Activated CD8-positive, alpha-beta memory T cell treated with anti-CD3 and anti-CD28 coated beads, Interleukin-2, amount 50 U/mL, for 1 hour (primary cell): ENCODE measurements at regions not wholly inside any gene's neighbourhood (a gene's known extent, or its start where the extent isn't known, plus 50 kb on each side); places are given as distances from the start of the nearest gene placed in this dataset.
"Not testable (repeated sequence)": the region's sequence is repeated elsewhere in the genome, so short reads cannot be mapped to it uniquely, and the experiment has no call there.

Experiments used
- DNase-seq: peaks from one replicate; pipeline ENCODE4 v3.0.0-alpha.2; 2020; ENCODE audit errors: extremely low read depth

DNA sequence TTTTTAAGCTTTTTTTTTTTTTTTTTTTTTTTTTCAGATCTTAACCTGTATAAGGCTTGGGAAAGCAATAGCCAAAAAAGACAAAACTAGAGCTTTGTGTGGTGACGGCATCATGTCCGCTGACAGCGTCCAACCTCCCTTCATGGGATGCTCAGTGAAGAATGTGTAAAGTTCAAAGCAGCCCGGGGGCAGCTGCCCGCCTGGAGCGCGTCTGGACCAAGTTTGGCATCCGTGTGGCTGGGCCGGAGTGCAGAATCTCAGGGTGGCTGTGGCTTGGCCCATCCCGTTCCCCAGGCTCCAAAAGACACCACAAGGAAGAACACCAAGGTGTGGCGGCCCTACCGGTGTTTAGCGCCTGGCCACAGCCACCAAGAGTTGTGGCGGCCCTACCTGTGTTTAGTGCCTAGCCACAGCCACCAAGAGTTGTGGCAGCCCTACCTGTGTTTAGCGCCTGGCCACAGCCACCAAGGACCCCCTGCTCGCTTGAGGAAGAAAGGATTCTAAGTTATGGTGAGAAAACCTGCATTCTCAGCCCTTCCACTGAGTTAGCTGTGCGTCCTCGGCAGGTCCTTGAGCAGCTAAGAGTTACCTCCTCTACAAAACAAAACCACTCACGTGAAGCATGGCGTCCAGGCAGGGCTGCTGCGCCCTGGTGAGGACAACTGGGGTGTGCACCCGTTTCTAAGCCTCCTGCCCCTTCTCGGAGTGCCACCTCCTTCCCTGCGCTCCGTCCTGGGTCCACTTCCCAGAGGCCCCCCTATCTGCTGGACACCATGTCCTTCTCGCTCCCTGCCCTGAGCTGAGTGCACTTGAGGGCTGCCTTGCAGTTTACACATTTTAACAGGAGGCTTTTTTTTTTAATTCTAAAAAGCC is 103.6 kb upstream of the SALL3 start:
- DNase-seq, result no peak

DNA sequence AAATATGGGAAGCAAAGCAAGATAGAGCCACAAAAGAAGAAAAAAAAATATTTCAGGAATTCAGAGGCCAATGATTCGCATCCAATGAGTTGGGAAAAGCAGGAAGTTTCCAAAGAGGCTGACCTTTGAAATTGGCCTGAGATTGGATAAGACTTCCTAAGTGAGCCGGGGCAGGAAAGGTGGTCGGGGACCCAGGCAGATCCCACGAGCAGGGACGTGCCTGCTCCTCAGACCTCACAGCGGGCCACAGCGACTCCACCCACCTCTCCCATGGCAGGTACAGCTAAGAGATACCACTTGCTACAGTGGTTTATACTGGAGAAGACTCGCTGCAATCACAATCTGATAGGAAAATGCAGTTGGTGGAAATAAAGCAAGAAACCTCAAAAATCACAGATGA is 102.8 kb upstream of the SALL3 start:
- DNase-seq, result no peak

DNA sequence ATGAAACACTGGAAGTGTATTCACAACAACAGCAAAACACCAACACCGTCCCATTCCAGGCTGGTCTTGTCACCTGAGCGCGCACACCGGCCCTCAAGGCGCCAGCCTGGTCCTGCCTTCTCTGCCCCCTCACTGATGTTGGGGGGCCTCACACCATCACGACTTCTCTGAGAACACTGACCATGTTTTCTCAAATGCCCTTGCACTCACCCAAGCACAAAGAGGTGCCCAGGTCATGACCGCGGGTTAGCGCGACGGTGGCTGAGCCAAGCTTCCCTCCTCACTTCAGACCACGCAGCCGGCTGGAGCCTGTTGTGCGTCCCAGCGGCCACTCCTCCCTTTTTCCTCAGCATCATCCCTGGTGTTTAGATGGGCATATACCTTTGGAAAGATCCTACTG is 101.3 kb upstream of the SALL3 start:
- no peak for DNase-seq

DNA sequence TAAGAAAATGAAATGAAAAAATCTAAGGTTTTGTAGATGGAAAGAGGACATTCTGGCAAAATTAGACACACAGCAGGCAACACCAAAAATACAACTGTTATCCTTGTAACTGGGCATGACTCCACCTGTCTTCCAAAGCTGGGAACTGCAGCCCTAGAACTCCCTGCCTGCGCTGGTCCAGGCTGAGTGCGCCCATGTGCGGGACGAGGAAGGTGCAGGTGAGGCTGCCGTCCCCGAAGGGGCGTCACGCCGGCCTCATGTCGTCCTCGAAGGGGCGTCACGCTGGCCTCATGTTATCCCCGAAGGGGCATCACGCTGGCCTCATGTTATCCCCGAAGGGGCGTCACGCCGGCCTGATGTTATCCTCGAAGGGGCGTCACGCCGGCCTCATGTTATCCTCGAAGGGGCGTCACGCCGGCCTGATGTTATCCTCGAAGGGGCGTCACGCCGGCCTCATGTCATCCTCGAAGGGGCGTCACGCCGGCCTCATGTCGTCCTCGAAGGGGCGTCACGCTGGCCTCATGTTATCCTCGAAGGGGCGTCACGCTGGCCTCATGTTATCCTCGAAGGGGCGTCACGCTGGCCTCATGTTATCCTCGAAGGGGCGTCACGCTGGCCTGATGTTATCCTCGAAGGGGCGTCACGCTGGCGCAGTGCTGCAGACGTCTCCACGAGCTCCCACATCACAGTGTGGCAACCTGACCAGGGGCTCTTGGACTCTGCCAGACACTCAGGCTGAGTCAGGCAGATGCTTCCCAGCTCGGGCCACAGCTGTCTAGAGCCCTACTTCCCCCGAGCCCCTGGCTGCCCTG is 100.3 kb upstream of the SALL3 start:
- DNase-seq, result not testable (repeated sequence)

DNA sequence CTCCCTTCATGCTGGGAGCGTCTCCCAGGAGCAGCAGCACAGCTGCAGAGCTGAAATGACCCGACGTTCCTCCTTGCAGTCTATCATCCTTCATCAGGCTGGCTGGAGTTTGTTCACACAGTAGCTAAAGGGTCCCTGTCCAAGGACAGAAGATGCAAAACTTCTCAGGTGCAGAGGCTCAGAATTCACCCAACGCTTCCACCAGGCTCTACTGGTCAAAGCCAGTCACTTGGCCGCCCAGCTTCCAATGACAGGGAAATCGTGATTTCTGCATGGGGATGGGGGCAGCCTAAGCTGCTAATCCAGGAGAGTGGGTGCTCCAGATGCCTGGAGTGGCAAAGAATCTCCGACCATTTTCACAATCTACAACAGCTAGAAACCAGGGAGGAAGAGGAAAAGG is 97.0 kb upstream of the SALL3 start:
- no peak for DNase-seq

DNA sequence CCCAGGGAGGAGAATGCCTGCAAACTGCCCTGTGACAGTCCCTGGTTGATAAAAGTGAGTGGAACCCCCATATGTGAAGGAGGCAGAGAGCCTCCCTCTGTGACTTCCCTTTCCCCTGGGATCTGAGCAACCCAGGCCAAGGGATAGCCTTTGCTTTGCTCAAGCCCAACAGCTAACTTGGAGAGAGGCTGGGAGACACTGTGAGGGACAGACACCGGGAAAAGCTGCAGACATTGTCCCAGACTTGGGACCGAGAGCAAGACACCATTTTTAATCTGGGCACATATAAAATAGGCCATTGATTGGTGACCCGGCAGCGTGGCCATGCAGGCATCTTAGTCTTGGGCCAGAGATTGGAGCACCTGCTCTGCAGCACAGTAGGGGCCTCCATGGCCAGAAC is 96.1 kb upstream of the SALL3 start:
- DNase-seq, result no peak

DNA sequence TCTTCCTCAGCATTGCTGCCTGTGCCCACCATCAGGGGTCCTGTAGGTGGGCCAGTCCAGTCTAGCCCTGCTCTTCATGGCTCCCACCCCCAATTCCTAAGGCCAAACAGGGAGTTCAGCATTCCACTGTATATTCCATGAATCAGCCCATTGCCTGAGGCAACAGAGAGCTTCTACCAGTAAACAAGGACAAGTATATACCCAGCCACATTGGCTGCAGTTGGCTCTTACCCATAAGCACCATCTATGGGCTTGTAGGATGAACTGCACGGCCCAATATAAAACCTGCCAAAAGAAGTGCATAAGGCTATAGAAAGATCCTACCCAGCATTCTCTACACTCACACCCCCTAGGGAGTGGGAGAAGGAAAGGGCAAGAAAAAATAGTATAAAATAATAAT is 95.1 kb upstream of the SALL3 start:
- no peak for DNase-seq

DNA sequence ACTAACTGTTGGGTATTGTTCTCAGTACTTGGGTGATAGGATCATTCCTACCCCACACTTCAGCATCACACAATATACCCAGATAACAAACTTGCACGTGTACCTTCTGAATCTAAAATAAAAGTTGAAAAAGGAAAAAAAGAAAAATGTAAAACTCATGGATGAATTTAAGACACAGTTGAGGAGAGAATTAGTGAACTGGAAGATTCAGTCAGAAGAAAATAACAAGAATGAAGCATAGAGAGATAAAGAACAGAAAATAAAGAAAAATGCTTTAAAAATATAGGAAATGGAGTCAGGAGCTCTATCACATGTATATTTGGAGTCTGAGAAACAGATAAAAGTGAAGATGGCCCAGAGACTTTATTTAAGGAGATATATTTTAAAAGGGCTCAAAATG is 90.4 kb upstream of the SALL3 start:
- DNase-seq, result no peak

DNA sequence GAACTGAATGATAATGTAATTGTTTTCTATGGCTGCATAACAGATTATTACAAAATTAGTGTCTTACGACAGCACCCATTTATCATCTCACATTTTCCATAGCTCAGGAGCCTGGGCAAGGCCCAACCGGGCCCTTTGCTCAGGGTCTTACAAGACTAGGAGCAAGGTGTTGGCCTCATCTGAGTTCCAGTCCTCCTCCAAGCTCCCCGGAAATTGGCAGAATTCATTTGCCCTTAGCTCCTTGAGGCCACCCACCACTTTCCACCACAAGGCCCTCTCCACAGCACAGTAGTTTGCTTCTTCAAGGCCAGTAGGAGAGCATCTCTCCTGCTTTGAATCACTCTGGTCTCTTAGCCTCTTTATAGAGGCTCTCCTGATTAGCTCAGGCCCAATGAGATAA is 89.2 kb upstream of the SALL3 start:
- no peak for DNase-seq

DNA sequence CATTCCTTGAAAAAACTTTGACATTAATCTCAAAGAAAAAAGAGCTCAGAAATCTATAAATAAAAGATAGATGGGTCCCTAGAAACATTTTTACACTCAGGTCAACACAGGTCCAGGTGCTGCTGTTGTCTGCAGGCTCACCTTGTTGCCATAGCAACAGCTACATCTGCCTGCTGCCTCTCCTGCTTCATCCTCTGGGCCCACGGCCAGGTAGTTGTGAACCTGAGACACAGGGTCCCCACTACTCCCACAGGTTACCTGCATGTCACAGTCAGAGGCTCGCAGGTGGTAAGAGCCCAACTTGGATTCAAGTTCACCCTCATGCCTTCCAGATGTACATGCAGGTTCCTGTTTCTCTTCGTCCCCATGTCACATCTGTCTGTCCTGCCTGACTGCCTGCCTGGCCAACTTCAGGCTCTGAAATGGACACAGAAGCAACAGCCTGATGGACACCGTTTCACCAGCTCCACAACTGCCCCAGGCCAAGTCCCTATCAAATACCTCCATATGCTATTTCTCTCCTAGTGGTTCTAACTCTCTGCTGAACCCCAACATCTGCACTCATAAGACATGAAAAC is 88.3 kb upstream of the SALL3 start:
- DNase-seq, result no peak

DNA sequence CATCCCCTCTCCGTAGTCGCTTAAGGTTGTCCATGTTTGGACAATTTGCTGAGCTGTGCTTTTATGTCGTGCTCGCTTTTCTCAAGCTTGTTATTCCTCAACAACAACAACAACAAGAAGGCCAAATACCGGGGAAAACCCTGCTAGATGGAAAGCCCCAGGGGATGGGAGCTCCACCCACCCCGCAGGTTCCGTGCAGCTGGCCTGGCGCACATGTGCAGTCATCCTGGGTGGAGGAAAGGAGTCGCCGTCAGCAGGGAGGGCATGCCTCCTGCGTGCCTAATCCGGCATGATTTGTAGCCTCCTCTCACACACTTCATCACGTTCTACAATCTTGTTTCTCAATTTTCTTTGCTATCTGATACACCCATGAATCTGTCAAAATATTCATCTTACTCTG is 87.4 kb upstream of the SALL3 start:
- no peak for DNase-seq

DNA sequence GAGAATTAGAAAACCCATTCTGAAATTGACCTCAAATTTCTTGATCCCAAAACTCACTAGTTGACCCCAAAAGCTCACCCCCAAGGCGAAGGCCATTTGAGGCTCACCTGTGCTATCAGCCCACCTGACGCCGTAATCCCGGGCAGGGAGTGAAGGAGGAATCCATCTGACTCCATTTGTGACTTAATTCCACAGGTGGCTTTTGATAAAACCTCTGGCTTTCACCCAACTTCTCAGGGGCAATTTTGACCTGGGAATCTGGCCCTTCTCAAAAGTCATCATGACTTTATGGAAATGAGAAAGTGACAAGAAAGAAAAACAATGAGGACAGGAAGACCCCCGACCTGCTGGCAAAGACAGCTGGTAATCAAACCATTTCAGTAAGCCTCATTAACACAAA is 86.9 kb upstream of the SALL3 start:
- no peak for DNase-seq

DNA sequence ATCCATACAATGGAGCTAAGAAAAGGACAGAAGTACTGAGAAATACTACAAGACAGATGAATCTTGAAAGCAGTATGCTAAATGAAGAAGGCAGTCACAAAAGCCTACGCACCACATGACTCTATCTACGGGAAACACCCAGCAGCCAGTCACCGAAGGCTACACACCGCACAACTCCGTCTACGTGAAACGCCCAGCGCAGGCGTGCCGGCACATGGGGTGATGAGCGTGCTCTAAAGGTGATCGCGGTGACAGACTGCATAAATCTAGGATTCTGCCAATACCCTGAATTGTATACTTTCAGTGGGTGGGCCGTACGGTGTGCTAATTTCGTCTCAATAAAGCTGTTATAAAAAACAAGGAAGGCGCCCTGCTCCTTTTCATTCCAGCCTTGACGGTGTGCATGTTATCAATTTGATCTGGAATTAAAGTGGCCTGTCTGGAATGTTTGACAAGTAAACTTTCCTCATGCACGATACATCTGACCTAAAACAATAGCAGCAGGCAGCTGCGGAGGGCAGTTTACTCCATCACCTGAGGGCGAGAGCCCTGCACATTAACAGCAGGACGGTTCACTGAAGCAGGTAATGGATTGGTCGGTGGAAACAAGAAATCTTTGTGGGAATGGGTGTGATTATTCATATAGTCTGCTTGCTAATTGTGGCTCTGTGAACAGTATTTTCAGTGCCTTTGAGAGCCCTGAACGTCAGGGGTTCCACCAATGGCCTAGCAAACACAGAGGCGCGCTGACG is 86.2 kb upstream of the SALL3 start:
- no peak for DNase-seq

DNA sequence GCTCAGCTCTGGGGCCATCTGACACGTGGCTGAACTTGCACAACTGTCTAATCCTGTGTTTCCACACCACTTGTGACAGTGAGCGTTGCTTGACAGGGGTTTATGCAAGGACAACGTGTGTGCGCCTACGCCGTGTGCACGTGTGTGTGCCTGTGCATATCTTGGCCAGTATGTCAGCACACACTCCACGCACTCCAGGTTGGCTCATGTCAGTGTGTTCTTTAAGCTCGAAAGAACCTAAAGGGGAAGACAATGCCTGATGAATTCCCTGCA is 85.6 kb upstream of the SALL3 start:
- no peak for DNase-seq

DNA sequence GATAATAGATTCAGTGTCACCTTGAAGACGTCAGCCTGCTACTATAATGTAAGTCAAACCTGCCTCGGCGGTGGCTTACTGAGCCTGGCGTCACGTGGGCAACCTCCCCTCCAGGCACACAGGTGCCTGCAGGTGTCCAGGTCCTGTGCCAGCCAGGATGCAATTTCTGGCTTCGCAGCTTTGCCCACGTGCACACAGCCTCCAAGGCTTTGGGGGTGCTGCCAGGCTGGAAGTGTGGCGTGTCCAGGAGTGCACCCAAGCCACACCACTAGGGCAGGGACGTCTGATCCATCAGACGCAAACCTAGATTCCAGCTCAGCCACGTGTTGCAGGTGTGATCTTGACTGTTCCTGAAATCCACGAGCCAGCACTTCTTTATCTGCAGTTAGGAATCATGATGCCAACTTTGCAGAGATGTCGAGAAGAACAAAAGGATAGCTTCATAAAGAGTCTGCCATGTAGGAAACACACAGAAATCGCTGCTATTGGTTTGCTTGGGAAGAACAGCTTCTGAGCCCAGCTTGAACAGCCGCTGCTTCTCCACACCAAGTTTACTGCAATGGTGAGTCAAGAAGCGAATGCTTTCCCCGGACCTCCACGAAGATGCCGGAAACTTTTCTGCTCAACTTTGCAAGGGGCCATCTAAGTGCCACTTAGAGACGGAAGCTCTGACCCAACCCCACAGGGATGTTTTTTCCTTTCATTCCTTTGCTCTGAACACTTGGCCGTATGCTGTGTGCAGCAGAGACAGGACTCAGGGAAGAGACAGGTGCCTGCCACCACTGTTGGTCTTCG is 84.2 kb upstream of the SALL3 start:
- DNase-seq, result no peak

DNA sequence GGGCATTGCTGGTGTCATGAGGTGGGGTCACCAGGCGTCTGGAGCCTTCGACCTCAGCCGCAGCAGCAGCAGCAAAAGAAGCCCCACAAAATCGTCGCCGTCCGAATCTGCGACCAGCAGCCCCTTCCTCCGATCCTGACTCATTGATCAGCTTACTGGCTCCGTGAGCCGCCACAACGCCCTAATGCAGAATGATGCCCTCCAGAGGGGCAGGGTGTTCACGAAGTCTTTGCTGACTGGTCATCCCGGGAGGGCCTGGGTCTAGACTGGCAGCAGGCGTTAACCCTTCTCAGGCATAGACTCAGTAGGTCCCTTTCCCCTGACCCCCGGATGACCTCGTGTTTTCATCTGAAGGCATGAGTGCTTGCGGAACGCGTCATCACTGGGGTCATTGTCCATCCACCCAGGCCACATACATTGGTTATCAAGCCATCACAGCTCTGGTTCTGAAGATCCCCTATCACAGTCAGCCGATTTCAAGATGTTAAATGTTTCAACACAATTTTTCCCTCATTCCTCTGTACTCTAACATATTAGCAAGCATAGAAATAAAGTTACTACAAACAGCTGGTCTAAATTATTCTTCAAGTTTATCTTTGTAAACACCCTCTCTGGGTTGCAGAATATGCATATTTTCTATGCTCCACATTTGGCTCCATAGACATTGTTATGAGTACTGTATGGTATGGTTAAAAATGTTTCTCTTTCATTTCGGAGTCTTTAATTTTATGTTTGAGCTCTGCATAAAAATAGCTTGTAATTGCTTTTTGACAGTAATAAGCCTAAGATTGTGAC is 83.3 kb upstream of the SALL3 start:
- no peak for DNase-seq

DNA sequence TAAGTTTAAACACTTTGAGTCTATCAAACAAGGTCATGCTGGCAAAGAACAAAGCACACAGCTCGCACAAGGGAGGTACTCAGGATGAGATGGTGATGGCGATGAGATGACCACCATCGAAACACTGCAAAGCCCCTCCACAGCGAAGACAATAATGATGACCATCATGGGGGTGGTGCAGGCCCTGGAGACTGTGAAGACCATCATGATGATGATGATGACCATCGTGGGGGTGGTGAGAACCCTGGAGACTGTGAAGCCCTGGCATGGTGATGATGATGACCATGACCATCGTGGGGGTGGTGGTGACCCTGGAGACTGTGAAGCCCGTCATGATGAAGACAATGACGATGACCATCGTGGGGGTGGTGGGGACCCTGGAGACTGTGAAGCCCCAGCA is 81.6 kb upstream of the SALL3 start:
- DNase-seq, result no peak

DNA sequence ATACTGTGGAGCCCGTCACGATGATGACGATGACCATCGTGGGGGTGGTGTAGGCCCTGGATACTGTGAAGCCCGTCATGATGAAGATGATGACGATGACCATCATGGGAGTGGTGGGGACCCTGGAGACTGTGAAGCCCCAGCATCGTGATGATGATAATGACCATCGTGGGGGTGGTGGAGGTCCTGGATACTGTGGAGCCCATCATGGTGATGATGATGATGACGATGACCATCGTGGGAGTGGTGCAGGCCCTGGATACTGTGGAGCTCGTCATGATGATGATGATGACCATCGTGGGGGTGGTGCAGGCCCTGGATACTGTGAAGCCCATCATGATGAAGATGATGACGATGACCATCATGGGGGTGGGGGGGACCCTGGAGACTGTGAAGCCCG is 81.0 kb upstream of the SALL3 start:
- DNase-seq, result no peak

DNA sequence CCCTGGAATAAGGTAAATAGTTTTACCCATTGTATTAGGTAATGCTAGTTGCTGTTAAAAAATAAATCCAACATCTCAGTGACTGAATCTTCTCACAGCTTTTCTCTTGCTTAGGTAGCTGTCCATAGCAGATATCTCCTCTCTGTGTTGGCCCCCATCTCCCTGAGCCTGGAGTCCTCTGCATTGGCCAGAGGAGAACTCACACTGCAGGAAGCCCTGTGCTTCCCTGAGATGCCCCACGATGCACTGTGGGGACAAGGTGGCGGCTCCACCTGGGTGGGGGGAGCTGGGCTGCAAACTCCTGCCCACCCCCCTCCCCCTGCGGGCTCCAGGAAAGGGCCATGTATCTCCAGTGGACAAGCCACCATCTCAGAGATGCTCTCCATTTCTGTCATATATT is 80.4 kb upstream of the SALL3 start:
- no peak for DNase-seq

DNA sequence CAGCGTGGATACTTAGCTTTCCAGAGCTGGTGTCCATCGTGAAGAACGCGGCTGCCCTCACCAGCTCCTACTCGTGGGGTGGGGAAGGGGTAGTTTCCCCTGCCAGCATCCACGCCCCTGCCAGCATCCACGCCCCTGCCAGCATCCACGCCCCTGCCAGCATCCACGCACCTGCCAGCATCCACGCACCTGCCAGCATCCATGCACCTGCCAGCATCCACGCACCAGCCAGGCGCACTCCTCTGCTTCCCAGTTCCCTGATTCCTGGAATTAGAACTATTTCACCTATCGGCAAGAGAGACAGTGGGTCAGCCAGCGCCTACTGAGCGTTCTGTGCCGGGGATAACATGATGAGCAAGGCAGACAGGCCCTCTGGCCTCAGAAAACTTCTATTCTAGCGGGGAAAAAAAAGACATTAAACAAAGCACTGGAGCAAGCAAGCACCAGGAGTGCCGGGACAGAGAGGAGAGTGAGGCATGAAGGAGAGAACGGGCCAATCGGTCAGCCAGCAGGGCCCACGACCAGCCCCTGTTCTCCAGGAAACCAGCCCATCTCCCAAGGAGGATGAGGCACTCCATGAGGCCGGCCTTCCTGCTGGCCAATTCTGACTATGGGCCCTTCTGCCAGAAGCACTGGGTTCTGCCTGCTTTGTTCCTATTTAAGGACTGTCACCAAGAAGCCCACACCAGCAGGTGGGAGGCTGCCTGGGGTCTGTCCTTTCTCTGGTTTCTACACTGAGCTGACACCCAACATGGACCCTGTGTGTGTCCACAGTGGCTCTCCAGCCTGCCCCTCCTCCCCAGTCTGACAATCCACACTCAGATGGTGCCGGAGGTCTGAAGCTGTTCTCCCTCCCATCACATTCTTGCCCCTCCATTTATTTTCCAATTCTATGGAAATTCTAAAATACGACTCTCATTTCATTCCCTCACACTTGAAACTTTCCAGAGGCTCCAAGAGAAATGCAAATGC is 78.4 kb upstream of the SALL3 start:
- DNase-seq, result no peak
